ENCODE measurements at regions not wholly inside any gene's neighbourhood (a gene's known extent, or its start where the extent isn't known, plus 50 kb on each side); places are given as distances from the start of the nearest gene placed in this dataset.

- Histone ChIP-seq H3K9me3 (ENCODE audit: insufficient read depth, low read length) (no peaks in the 10 kb centered on the region), H3K4me2 (ENCODE audit: low read length) (no peak overlapping the region), H4K20me1 (ENCODE audit: insufficient read depth, low read length) (no peaks in the 10 kb centered on the region), H2AFZ (ENCODE audit: low read depth, low read length) (no peak overlapping the region), H3K36me3 (replicated peaks; ENCODE audit: low read depth, low read length) (no peaks in the 10 kb centered on the region), H3K27me3 (ENCODE audit: low read depth, low read length) (no peaks in the 10 kb centered on the region), H3K27ac (ENCODE audit: low read length) (no peak overlapping the region), H3K79me2 (ENCODE audit: low read length) (no peaks in the 10 kb centered on the region), H3K9ac (ENCODE audit: low read length) (no peak overlapping the region), H3K4me3 (ENCODE audit: low read length) (no peak overlapping the region), H3K4me1 (ENCODE audit: low read length) (no peaks in the 10 kb centered on the region)
- TF ChIP-seq CTCF (IDR thresholded peaks at IDR 0.05; ENCODE audit: low read depth, low read length) (no peak), EZH2phosphoT487 (IDR thresholded peaks at IDR 0.05; ENCODE audit: low read depth) (no peak)
Measured at GRCh38 chr6:80469977-80470376, 363.5 kb downstream of the BCKDHB start.

GRCh38 chr6:80468398-80468797 is 361.9 kb downstream of the BCKDHB start:
- Histone ChIP-seq H3K9ac (ENCODE audit: low read length) (no peak overlapping the region), H3K4me3 (ENCODE audit: low read length) (no peak overlapping the region), H3K27ac (ENCODE audit: low read length) (no peak overlapping the region), H3K4me2 (ENCODE audit: low read length) (no peak overlapping the region), H2AFZ (ENCODE audit: low read depth, low read length) (no peak overlapping the region), H3K27me3 (ENCODE audit: low read depth, low read length) (no peaks in the 10 kb centered on the region), H3K79me2 (ENCODE audit: low read length) (no peaks in the 10 kb centered on the region), H3K36me3 (replicated peaks; ENCODE audit: low read depth, low read length) (no peaks in the 10 kb centered on the region), H4K20me1 (ENCODE audit: insufficient read depth, low read length) (no peaks in the 10 kb centered on the region), H3K4me1 (ENCODE audit: low read length) (no peaks in the 10 kb centered on the region), H3K9me3 (ENCODE audit: insufficient read depth, low read length) (no peaks in the 10 kb centered on the region)
- TF ChIP-seq CTCF (IDR thresholded peaks at IDR 0.05; ENCODE audit: low read depth, low read length) (no peak), EZH2phosphoT487 (IDR thresholded peaks at IDR 0.05; ENCODE audit: low read depth) (no peak)

GRCh38 chr6:80467408-80467807 is 360.9 kb downstream of the BCKDHB start:
- Histone ChIP-seq H3K36me3 (replicated peaks; ENCODE audit: low read depth, low read length) (no peaks in the 10 kb centered on the region), H3K27me3 (ENCODE audit: low read depth, low read length) (no peaks in the 10 kb centered on the region), H3K4me3 (ENCODE audit: low read length) (no peak overlapping the region), H4K20me1 (ENCODE audit: insufficient read depth, low read length) (no peaks in the 10 kb centered on the region), H3K4me2 (ENCODE audit: low read length) (no peak overlapping the region), H3K9ac (ENCODE audit: low read length) (no peak overlapping the region), H3K27ac (ENCODE audit: low read length) (no peak overlapping the region), H2AFZ (ENCODE audit: low read depth, low read length) (no peak overlapping the region), H3K9me3 (ENCODE audit: insufficient read depth, low read length) (no peaks in the 10 kb centered on the region), H3K79me2 (ENCODE audit: low read length) (no peaks in the 10 kb centered on the region), H3K4me1 (ENCODE audit: low read length) (no peaks in the 10 kb centered on the region)
- no peak for TF ChIP-seq CTCF (IDR thresholded peaks at IDR 0.05; ENCODE audit: low read depth, low read length)

- TF ChIP-seq CTCF (IDR thresholded peaks at IDR 0.05; ENCODE audit: low read depth, low read length) (no peak), EZH2phosphoT487 (IDR thresholded peaks at IDR 0.05; ENCODE audit: low read depth) (no peak)
- Histone ChIP-seq H3K9me3 (ENCODE audit: insufficient read depth, low read length) (no peaks in the 10 kb centered on the region), H4K20me1 (ENCODE audit: insufficient read depth, low read length) (no peaks in the 10 kb centered on the region), H3K4me2 (ENCODE audit: low read length) (no peak overlapping the region), H3K36me3 (replicated peaks; ENCODE audit: low read depth, low read length) (no peaks in the 10 kb centered on the region), H2AFZ (ENCODE audit: low read depth, low read length) (no peak overlapping the region), H3K27ac (ENCODE audit: low read length) (no peak overlapping the region), H3K4me3 (ENCODE audit: low read length) (no peak overlapping the region), H3K9ac (ENCODE audit: low read length) (no peak overlapping the region), H3K4me1 (ENCODE audit: low read length) (no peaks in the 10 kb centered on the region), H3K79me2 (ENCODE audit: low read length) (no peaks in the 10 kb centered on the region), H3K27me3 (ENCODE audit: low read depth, low read length) (no peaks in the 10 kb centered on the region)
Measured at GRCh38 chr6:80466981-80467380, 360.5 kb downstream of the BCKDHB start.
